Breast epithelium (tissue), 3 donors: ENCODE measurements at regions not wholly inside any gene's neighbourhood (a gene's known extent, or its start where the extent isn't known, plus 50 kb on each side); places are given as distances from the start of the nearest gene placed in this dataset.

Source experiments
- POLR2A ChIP-seq: fragments of 450-650 bp; IDR thresholded peaks from one replicate; pipeline ENCODE4 v1.6.1; 2016; ENCODE audit warnings: antibody characterized with exemption, mild to moderate bottlenecking, moderate library complexity
- POLR2AphosphoS5 ChIP-seq, 3 donors: sonication (generic); formaldehyde crosslinking; IDR thresholded peaks; one replicate each; pipeline ENCODE4 v1.6.1; 2017; ENCODE audit warnings: antibody characterized with exemption in 3 of 3

GRCh38 chr1:87999852-88000251 lies 671.2 kb downstream of the LMO4 start:
- TF ChIP-seq POLR2A: no peak
- no peak for TF ChIP-seq POLR2AphosphoS5 (IDR thresholded peaks at IDR 0.05)
